GM23338 (cell line): ENCODE measurements at regions not wholly inside any gene's neighbourhood (a gene's known extent, or its start where the extent isn't known, plus 50 kb on each side); places are given as distances from the start of the nearest gene placed in this dataset.

ENCODE experiments used
- ATAC-seq: fragments of 200-7000 bp; cut with Tn5 transposase; 3 replicates; pipeline ENCODE4 v1.9.1; 2020
- DNase-seq: peaks from one replicate; pipeline ENCODE4 v3.0.0-alpha.2; 2015; ENCODE audit warnings: low spot score
- H2AFZ ChIP-seq: fragments of 200-600 bp; sonication (generic); 2 replicates; pipeline ENCODE4 v1.8.0; 2016; ENCODE audit warnings: antibody characterized with exemption, mild to moderate bottlenecking, moderate library complexity
- H3F3A ChIP-seq: fragments of 200-600 bp; sonication (generic); replicated peaks from 2 replicates; pipeline ENCODE4 v1.8.0; 2017; ENCODE audit warnings: antibody characterized with exemption, mixed run types, low read depth
- H3K27ac ChIP-seq: fragments of 200-600 bp; sonication (generic); 2 replicates; pipeline ENCODE4 v1.6.1; 2016; ENCODE audit warnings: low read depth
- H3K27me3 ChIP-seq: fragments of 200-600 bp; sonication (generic); 2 replicates; pipeline ENCODE4 v1.8.0; 2016; ENCODE audit warnings: mild to moderate bottlenecking, mixed run types, moderate library complexity; ENCODE audit not compliant: insufficient read depth
- H3K36me3 ChIP-seq: fragments of 200-600 bp; sonication (generic); 2 replicates; pipeline ENCODE4 v1.8.0; 2016; ENCODE audit warnings: mild to moderate bottlenecking; ENCODE audit not compliant: insufficient read depth
- H3K4me1 ChIP-seq: fragments of 200-600 bp; sonication (generic); 2 replicates; pipeline ENCODE4 v1.8.0; 2016; ENCODE audit warnings: mild to moderate bottlenecking, moderate library complexity; ENCODE audit not compliant: insufficient read depth
- H3K4me2 ChIP-seq: fragments of 200-600 bp; sonication (generic); 2 replicates; pipeline ENCODE4 v1.7.1; 2017; ENCODE audit warnings: mixed run types
- H3K4me3 ChIP-seq: fragments of 200-600 bp; sonication (generic); 2 replicates; pipeline ENCODE4 v1.6.1; 2016; ENCODE audit warnings: mixed run types
- H3K79me2 ChIP-seq: fragments of 200-600 bp; sonication (generic); replicated peaks from 2 replicates; pipeline ENCODE4 v1.8.0; 2017; ENCODE audit warnings: mild to moderate bottlenecking; ENCODE audit not compliant: insufficient read depth
- H3K9me2 ChIP-seq: fragments of 200-600 bp; sonication (generic); 2 replicates; pipeline ENCODE4 v1.8.0; 2017; ENCODE audit not compliant: insufficient read depth
- H4K20me1 ChIP-seq: fragments of 200-600 bp; sonication (generic); replicated peaks from 2 replicates; pipeline ENCODE4 v1.8.0; 2017; ENCODE audit warnings: mild to moderate bottlenecking; ENCODE audit not compliant: insufficient read depth
- H3K27ac Mint-ChIP-seq: 2 replicates; pipeline ENCODE4 v1.8.0; 2020; ENCODE audit warnings: inconsistent platforms, mild to moderate bottlenecking, moderate library complexity, mixed read lengths
- H3K27me3 Mint-ChIP-seq: 3 replicates; pipeline ENCODE4 v1.8.0; 2022; ENCODE audit warnings: low read depth, mild to moderate bottlenecking, moderate library complexity, mixed read lengths, inconsistent platforms; ENCODE audit not compliant: insufficient read depth, poor library complexity
- H3K36me3 Mint-ChIP-seq: 3 replicates; pipeline ENCODE4 v1.8.0; 2021; ENCODE audit warnings: low read depth, mild to moderate bottlenecking, inconsistent platforms, moderate library complexity, mixed read lengths
- H3K4me1 Mint-ChIP-seq: 3 replicates; pipeline ENCODE4 v1.8.0; 2020; ENCODE audit warnings: mild to moderate bottlenecking, inconsistent platforms, mixed read lengths
- H3K4me3 Mint-ChIP-seq: 3 replicates; pipeline ENCODE4 v1.8.0; 2021; ENCODE audit warnings: moderate library complexity, mild to moderate bottlenecking, inconsistent platforms, mixed read lengths
- H3K9me3 Mint-ChIP-seq: 3 replicates; pipeline ENCODE4 v1.8.0; 2020; ENCODE audit warnings: moderate library complexity, mild to moderate bottlenecking, inconsistent platforms, mixed read lengths
- CREB1 ChIP-seq: fragments of 250-450 bp; sonication (Bioruptor Pico); IDR thresholded peaks from 2 replicates; pipeline ENCODE4 v1.5.0; 2020; ENCODE audit warnings: low read depth, mild to moderate bottlenecking, moderate library complexity
- EZH2phosphoT487 ChIP-seq: fragments of 200-600 bp; sonication (generic); IDR thresholded peaks from one replicate; pipeline ENCODE4 v1.8.1; 2018; ENCODE audit warnings: antibody characterized with exemption; ENCODE audit not compliant: unreplicated experiment
- STAT1 ChIP-seq: IDR thresholded peaks from one replicate; pipeline ENCODE4 v1.6.1; 2016; ENCODE audit warnings: antibody characterized with exemption; ENCODE audit not compliant: unreplicated experiment
- ZNF331 ChIP-seq: fragments of 250-450 bp; sonication (Bioruptor Pico); IDR thresholded peaks from 2 replicates; pipeline ENCODE4 v1.5.0; 2020; ENCODE audit warnings: low read depth, mild to moderate bottlenecking, moderate library complexity
- TF ChIP-seq, protein P1 (sequence below): fragments of 250-450 bp; sonication (Bioruptor Pico); IDR thresholded peaks from 2 replicates; pipeline ENCODE4 v1.5.0; 2020; ENCODE audit warnings: mild to moderate bottlenecking, moderate library complexity
- TF ChIP-seq, protein P2 (sequence below): IDR thresholded peaks from 2 replicates; pipeline ENCODE4 v1.6.1; 2016; ENCODE audit warnings: antibody characterized with exemption

DNA sequence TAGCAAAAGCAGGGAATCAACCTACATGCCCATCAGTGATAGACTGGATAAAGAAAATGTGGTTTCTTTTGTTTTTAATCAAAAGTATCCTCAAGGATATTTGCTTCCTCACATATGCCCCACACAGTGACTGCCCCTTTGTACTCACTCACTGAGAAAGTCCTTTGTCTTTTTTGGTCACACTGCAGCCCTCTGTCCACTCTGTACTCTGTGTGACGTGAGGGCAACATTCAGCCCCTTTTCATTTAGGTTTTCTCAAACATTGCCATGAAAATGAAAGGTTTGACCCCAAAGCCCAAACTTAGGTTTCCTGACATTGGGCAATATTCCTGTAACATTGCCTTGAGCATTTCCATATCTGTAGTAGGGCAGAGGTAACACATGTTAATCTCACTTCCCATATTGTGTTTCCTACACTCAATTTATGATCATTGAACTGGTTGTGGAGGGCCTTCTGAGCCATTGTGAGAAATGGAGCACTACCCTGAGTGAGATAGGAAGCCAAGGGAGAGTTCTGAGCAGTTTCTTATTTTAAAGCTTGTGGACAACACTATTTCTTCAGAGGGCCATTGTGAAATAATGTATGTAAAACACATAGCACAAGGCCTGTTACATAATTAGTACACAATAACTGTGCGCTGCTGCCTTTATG lies 501.9 kb upstream of the C1orf87 start:
- Mint-ChIP-seq H3K27me3 (no peaks in the 10 kb centered on the region), H3K36me3 (no peaks in the 10 kb centered on the region), H3K9me3 (no peaks in the 10 kb centered on the region), H3K4me3 (no peak overlapping the region), H3K4me1 (peaks cover 16% of the 10 kb centered on the region; the same call in 2 of the 3 replicates), H3K27ac (no peak overlapping the region)
- H3K4me1 ChIP-seq, result peaks cover 10% of the 10 kb centered on the region; the same call in 1 of the 2 replicates
- no peak overlapping the region for H3K4me2 ChIP-seq
- no peaks in the 10 kb centered on the region for H3K36me3 ChIP-seq
- no peak for ATAC-seq
- H3K4me3 ChIP-seq, result no peak overlapping the region
- no peaks in the 10 kb centered on the region for H3K27me3 ChIP-seq
- no peaks in the 10 kb centered on the region for H4K20me1 ChIP-seq
- no peaks in the 10 kb centered on the region for H3K79me2 ChIP-seq
- DNase-seq, result no peak
- no peak overlapping the region for H3K27ac ChIP-seq
- H3K9me2 ChIP-seq, result no peaks in the 10 kb centered on the region
- no peaks in the 10 kb centered on the region for H3F3A ChIP-seq
- no peak overlapping the region for H2AFZ ChIP-seq
- TF ChIP-seq CREB1 (CRISPR knock-in tag) (no peak), ZNF331 (CRISPR knock-in tag) (no peak), EZH2phosphoT487 (no peak), STAT1 (no peak)
- TF ChIP-seq, protein P1, sequence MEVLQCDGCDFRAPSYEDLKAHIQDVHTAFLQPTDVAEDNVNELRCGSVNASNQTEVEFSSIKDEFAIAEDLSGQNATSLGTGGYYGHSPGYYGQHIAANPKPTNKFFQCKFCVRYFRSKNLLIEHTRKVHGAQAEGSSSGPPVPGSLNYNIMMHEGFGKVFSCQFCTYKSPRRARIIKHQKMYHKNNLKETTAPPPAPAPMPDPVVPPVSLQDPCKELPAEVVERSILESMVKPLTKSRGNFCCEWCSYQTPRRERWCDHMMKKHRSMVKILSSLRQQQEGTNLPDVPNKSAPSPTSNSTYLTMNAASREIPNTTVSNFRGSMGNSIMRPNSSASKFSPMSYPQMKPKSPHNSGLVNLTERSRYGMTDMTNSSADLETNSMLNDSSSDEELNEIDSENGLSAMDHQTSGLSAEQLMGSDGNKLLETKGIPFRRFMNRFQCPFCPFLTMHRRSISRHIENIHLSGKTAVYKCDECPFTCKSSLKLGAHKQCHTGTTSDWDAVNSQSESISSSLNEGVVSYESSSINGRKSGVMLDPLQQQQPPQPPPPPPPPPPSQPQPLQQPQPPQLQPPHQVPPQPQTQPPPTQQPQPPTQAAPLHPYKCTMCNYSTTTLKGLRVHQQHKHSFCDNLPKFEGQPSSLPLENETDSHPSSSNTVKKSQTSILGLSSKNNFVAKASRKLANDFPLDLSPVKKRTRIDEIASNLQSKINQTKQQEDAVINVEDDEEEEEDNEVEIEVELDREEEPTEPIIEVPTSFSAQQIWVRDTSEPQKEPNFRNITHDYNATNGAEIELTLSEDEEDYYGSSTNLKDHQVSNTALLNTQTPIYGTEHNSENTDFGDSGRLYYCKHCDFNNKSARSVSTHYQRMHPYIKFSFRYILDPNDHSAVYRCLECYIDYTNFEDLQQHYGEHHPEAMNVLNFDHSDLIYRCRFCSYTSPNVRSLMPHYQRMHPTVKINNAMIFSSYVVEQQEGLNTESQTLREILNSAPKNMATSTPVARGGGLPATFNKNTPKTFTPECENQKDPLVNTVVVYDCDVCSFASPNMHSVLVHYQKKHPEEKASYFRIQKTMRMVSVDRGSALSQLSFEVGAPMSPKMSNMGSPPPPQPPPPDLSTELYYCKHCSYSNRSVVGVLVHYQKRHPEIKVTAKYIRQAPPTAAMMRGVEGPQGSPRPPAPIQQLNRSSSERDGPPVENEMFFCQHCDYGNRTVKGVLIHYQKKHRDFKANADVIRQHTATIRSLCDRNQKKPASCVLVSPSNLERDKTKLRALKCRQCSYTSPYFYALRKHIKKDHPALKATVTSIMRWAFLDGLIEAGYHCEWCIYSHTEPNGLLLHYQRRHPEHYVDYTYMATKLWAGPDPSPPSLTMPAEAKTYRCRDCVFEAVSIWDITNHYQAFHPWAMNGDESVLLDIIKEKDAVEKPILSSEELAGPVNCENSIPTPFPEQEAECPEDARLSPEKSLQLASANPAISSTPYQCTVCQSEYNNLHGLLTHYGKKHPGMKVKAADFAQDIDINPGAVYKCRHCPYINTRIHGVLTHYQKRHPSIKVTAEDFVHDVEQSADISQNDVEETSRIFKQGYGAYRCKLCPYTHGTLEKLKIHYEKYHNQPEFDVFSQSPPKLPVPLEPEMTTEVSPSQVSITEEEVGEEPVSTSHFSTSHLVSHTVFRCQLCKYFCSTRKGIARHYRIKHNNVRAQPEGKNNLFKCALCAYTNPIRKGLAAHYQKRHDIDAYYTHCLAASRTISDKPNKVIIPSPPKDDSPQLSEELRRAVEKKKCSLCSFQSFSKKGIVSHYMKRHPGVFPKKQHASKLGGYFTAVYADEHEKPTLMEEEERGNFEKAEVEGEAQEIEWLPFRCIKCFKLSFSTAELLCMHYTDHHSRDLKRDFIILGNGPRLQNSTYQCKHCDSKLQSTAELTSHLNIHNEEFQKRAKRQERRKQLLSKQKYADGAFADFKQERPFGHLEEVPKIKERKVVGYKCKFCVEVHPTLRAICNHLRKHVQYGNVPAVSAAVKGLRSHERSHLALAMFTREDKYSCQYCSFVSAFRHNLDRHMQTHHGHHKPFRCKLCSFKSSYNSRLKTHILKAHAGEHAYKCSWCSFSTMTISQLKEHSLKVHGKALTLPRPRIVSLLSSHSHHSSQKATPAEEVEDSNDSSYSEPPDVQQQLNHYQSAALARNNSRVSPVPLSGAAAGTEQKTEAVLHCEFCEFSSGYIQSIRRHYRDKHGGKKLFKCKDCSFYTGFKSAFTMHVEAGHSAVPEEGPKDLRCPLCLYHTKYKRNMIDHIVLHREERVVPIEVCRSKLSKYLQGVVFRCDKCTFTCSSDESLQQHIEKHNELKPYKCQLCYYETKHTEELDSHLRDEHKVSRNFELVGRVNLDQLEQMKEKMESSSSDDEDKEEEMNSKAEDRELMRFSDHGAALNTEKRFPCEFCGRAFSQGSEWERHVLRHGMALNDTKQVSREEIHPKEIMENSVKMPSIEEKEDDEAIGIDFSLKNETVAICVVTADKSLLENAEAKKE (CRISPR knock-in tag), result no peak
- TF ChIP-seq, protein P2, sequence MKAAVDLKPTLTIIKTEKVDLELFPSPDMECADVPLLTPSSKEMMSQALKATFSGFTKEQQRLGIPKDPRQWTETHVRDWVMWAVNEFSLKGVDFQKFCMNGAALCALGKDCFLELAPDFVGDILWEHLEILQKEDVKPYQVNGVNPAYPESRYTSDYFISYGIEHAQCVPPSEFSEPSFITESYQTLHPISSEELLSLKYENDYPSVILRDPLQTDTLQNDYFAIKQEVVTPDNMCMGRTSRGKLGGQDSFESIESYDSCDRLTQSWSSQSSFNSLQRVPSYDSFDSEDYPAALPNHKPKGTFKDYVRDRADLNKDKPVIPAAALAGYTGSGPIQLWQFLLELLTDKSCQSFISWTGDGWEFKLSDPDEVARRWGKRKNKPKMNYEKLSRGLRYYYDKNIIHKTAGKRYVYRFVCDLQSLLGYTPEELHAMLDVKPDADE, result no peak
